H9 (cell line): ENCODE measurements at regions not wholly inside any gene's neighbourhood (a gene's known extent, or its start where the extent isn't known, plus 50 kb on each side); places are given as distances from the start of the nearest gene placed in this dataset.

Source experiments
- DNase-seq: peaks from one replicate; pipeline ENCODE4 v3.0.0-alpha.2; 2017
- H2AFZ ChIP-seq: one replicate; pipeline ENCODE4 v1.6.1; 2013; ENCODE audit warnings: mild to moderate bottlenecking, low read length, control low read depth, moderate library complexity
- H2AK5ac ChIP-seq: 2 replicates; pipeline ENCODE4 v1.6.1; 2013; ENCODE audit warnings: low read length, control low read depth, mixed read lengths; ENCODE audit not compliant: insufficient read length
- H2BK120ac ChIP-seq: one replicate; pipeline ENCODE4 v1.6.1; 2013; ENCODE audit warnings: low read depth, mild to moderate bottlenecking, low read length, control low read depth, inconsistent platforms; ENCODE audit not compliant: poor library complexity, severe bottlenecking
- H2BK12ac ChIP-seq: 2 replicates; pipeline ENCODE4 v1.6.1; 2013; ENCODE audit warnings: low read length, control low read depth, mixed read lengths, low read depth; ENCODE audit not compliant: insufficient read length
- H2BK15ac ChIP-seq: 2 replicates; pipeline ENCODE4 v1.6.1; 2013; ENCODE audit warnings: low read depth, low read length, control low read depth
- H2BK20ac ChIP-seq: one replicate; pipeline ENCODE4 v1.6.1; 2013; ENCODE audit warnings: low read depth, mild to moderate bottlenecking, low read length, control low read depth, inconsistent platforms; ENCODE audit not compliant: poor library complexity, severe bottlenecking
- H2BK5ac ChIP-seq: 2 replicates; pipeline ENCODE4 v1.6.1; 2013; ENCODE audit warnings: low read length, control low read depth, mixed read lengths; ENCODE audit not compliant: insufficient read length
- H3K14ac ChIP-seq: 2 replicates; pipeline ENCODE4 v1.6.1; 2013; ENCODE audit warnings: low read length, control low read depth; ENCODE audit not compliant: insufficient read depth
- H3K18ac ChIP-seq: 2 replicates; pipeline ENCODE4 v1.6.1; 2013; ENCODE audit warnings: low read depth, mild to moderate bottlenecking, mixed read lengths, low read length, control low read depth; ENCODE audit not compliant: insufficient read length
- H3K23ac ChIP-seq: 2 replicates; pipeline ENCODE4 v1.6.1; 2013; ENCODE audit warnings: low read length, control low read depth, mixed read lengths, low read depth; ENCODE audit not compliant: insufficient read length
- H3K23me2 ChIP-seq: 2 replicates; pipeline ENCODE4 v1.6.1; 2013; ENCODE audit warnings: low read depth, mild to moderate bottlenecking, mixed read lengths, low read length, control low read depth; ENCODE audit not compliant: insufficient read length, poor library complexity, severe bottlenecking
- H3K27ac ChIP-seq: 2 replicates; pipeline ENCODE4 v1.5.1; 2013; ENCODE audit warnings: low read length, control low read depth, mixed read lengths, low read depth; ENCODE audit not compliant: insufficient read length
- H3K27me3 ChIP-seq: 2 replicates; pipeline ENCODE4 v1.6.1; 2013; ENCODE audit warnings: low read length, control low read depth, inconsistent platforms; ENCODE audit not compliant: insufficient read depth
- H3K4ac ChIP-seq: 2 replicates; pipeline ENCODE4 v1.6.1; 2013; ENCODE audit warnings: low read depth, mild to moderate bottlenecking, control low read depth, inconsistent platforms, low read length, moderate library complexity
- H3K4me1 ChIP-seq: 2 replicates; pipeline ENCODE4 v1.6.1; 2013; ENCODE audit warnings: low read length, control low read depth, inconsistent platforms; ENCODE audit not compliant: insufficient read depth
- H3K4me2 ChIP-seq: 2 replicates; pipeline ENCODE4 v1.6.1; 2013; ENCODE audit warnings: low read length, control low read depth, mixed read lengths; ENCODE audit not compliant: insufficient read length, insufficient read depth
- H3K56ac ChIP-seq: 2 replicates; pipeline ENCODE4 v1.6.1; 2013; ENCODE audit warnings: low read depth, mild to moderate bottlenecking, mixed read lengths, low read length, control low read depth; ENCODE audit not compliant: insufficient read length
- H3K79me1 ChIP-seq: 2 replicates; pipeline ENCODE4 v1.6.1; 2013; ENCODE audit warnings: low read depth, mild to moderate bottlenecking, moderate library complexity, low read length, control low read depth, inconsistent platforms; ENCODE audit not compliant: insufficient read depth, poor library complexity, severe bottlenecking
- H3K79me2 ChIP-seq: 2 replicates; pipeline ENCODE4 v1.6.1; 2013; ENCODE audit warnings: low read length, control low read depth, inconsistent platforms; ENCODE audit not compliant: insufficient read depth
- H3K9ac ChIP-seq: 2 replicates; pipeline ENCODE4 v1.6.1; 2013; ENCODE audit warnings: low read length, control low read depth, mixed read lengths; ENCODE audit not compliant: insufficient read length; ENCODE audit errors: extremely low read depth
- H3K9me3 ChIP-seq: one replicate; pipeline ENCODE4 v1.6.1; 2013; ENCODE audit warnings: low read depth, low read length, inconsistent platforms; ENCODE audit not compliant: control insufficient read depth
- H3T11ph ChIP-seq: one replicate; pipeline ENCODE4 v1.6.1; 2013; ENCODE audit warnings: mild to moderate bottlenecking, low read length, control low read depth, inconsistent platforms
- H4K20me1 ChIP-seq: one replicate; pipeline ENCODE4 v1.6.1; 2013; ENCODE audit not compliant: control insufficient read depth, insufficient read length, insufficient read depth
- H4K5ac ChIP-seq: 2 replicates; pipeline ENCODE4 v1.6.1; 2013; ENCODE audit warnings: low read depth, mild to moderate bottlenecking, mixed read lengths, low read length, control low read depth; ENCODE audit not compliant: insufficient read length
- H4K8ac ChIP-seq: replicated peaks from 2 replicates; pipeline ENCODE4 v1.6.1; 2013; ENCODE audit warnings: low read length, control low read depth, mixed read lengths, low read depth; ENCODE audit not compliant: insufficient read length
- H4K91ac ChIP-seq: 2 replicates; pipeline ENCODE4 v1.6.1; 2013; ENCODE audit warnings: low read depth, mild to moderate bottlenecking, moderate library complexity, mixed read lengths, low read length, control low read depth; ENCODE audit not compliant: insufficient read length
- H3K27ac Mint-ChIP-seq, 3 experiments: 2 replicates in 2 of 3; 3 replicates in 1 of 3; pipeline ENCODE4 v1.8.0; 2020 to 2021; ENCODE audit warnings: mixed read lengths in 3 of 3, mild to moderate bottlenecking in 1 of 3, moderate library complexity in 1 of 3
- H3K27me3 Mint-ChIP-seq: 2 replicates; pipeline ENCODE4 v1.8.0; 2021; ENCODE audit warnings: low read depth, mild to moderate bottlenecking, moderate library complexity, mixed read lengths
- H3K36me3 Mint-ChIP-seq, 3 experiments: 2 replicates in 2 of 3; 3 replicates in 1 of 3; pipeline ENCODE4 v1.8.0; 2020 to 2021; ENCODE audit warnings: low read depth in 3 of 3, mixed read lengths in 3 of 3; ENCODE audit not compliant: insufficient read depth in 1 of 3
- H3K4me1 Mint-ChIP-seq, 2 experiments: 2 replicates each; pipeline ENCODE4 v1.8.0; 2020; ENCODE audit warnings: mixed read lengths in 2 of 2
- H3K4me3 Mint-ChIP-seq, 2 experiments: 2 replicates in 1 of 2; 3 replicates in 1 of 2; pipeline ENCODE4 v1.8.0; 2020 to 2021; ENCODE audit warnings: mild to moderate bottlenecking in 2 of 2, mixed read lengths in 2 of 2, moderate library complexity in 1 of 2
- H3K9me3 Mint-ChIP-seq, 2 experiments: 2 replicates in 1 of 2; 3 replicates in 1 of 2; pipeline ENCODE4 v1.8.0; 2020; ENCODE audit warnings: mild to moderate bottlenecking in 2 of 2, mixed read lengths in 2 of 2, moderate library complexity in 1 of 2
- CTCF ChIP-seq: fragments of 200-600 bp; sonication (generic); conservative IDR thresholded peaks from 3 replicates; pipeline ENCODE4 v1.8.0; 2021; ENCODE audit warnings: antibody characterized with exemption, mild to moderate bottlenecking
- WGBS: extraction: QIAGEN DNeasy Blood & Tissue Kit; methylation state at CpG from one replicate; pipeline ENCODE4 v1.1.7; 2013; ENCODE audit warnings: missing lambda C conversion rate, low lambda C conversion rate, mixed read lengths; ENCODE audit not compliant: insufficient read length; ENCODE audit errors: extremely low coverage; 5-methylcytosine and 5-hydroxymethylcytosine counted together

GRCh38 chr2:198231562-198231961 is 427.2 kb downstream of the PLCL1 start:
- no peak overlapping the region for H3K4ac ChIP-seq
- H3K79me2 ChIP-seq, result no peaks in the 10 kb centered on the region
- no peak overlapping the region for H3K9ac ChIP-seq
- Mint-ChIP-seq H3K4me3 (no peak overlapping the region), H3K27me3 (no peaks in the 10 kb centered on the region), H3K36me3 (no peaks in the 10 kb centered on the region), H3K27ac (no peak overlapping the region), H3K4me1 (no peaks in the 10 kb centered on the region), H3K9me3 (no peaks in the 10 kb centered on the region)
- no peak overlapping the region for H3K4me2 ChIP-seq
- no peaks in the 10 kb centered on the region for H3K4me1 ChIP-seq
- H3K79me1 ChIP-seq, result no peaks in the 10 kb centered on the region
- no peaks in the 10 kb centered on the region for H4K20me1 ChIP-seq
- H2BK12ac ChIP-seq, result no peak overlapping the region
- no peak overlapping the region for H2BK20ac ChIP-seq
- H3K27me3 ChIP-seq, result no peaks in the 10 kb centered on the region
- H3K14ac ChIP-seq, result no peak overlapping the region
- no peaks in the 10 kb centered on the region for H3K23me2 ChIP-seq
- H4K91ac ChIP-seq, result no peak overlapping the region
- no peak overlapping the region for H2BK15ac ChIP-seq
- H3K9me3 ChIP-seq, result no peaks in the 10 kb centered on the region
- no peak overlapping the region for H3K18ac ChIP-seq
- no peak overlapping the region for H3K23ac ChIP-seq
- no peak overlapping the region for H2BK5ac ChIP-seq
- DNase-seq, result no peak
- no peak for TF ChIP-seq CTCF
- WGBS, result no CpG with 5 or more reads among the region's 1 CpG
- H4K8ac ChIP-seq, result no peak overlapping the region
- H3K27ac ChIP-seq, result no peak overlapping the region
- H2BK120ac ChIP-seq, result no peak overlapping the region
- no peak overlapping the region for H2AFZ ChIP-seq
- H3T11ph ChIP-seq, result no peak overlapping the region
- H3K56ac ChIP-seq, result no peak overlapping the region
- no peak overlapping the region for H4K5ac ChIP-seq
- no peak overlapping the region for H2AK5ac ChIP-seq
